Thoracic aorta (tissue), 2 donors: ENCODE measurements at regions not wholly inside any gene's neighbourhood (a gene's known extent, or its start where the extent isn't known, plus 50 kb on each side); places are given as distances from the start of the nearest gene placed in this dataset.

Source experiments
- ATAC-seq: fragments of 150-250 bp; one replicate; pipeline ENCODE4 v1.8.0; 2017; ENCODE audit warnings: low read depth; ENCODE audit not compliant: insufficient number of reproducible peaks, low FRiP score
- DNase-seq: peaks from one replicate; pipeline ENCODE4 v3.0.0-alpha.2; 2020; ENCODE audit warnings: low spot score
- H3K27ac ChIP-seq, 2 donors: fragments of 200-600 bp; sonication (generic); 1 replicate in 1 of 2; 2 replicates in 1 of 2; pipeline ENCODE4 v1.5.1; 2016; ENCODE audit warnings: mild to moderate bottlenecking in 2 of 2, moderate library complexity in 2 of 2
- H3K27me3 ChIP-seq: fragments of 200-600 bp; sonication (generic); replicated peaks from 2 replicates; pipeline ENCODE4 v1.6.0; 2016; ENCODE audit warnings: mild to moderate bottlenecking; ENCODE audit not compliant: insufficient read depth
- H3K36me3 ChIP-seq: fragments of 200-600 bp; sonication (generic); one replicate; pipeline ENCODE4 v1.5.1; 2016
- H3K4me1 ChIP-seq, 2 donors: fragments of 200-600 bp; sonication (generic); 1 replicate in 1 of 2; 2 replicates in 1 of 2; pipeline versions ENCODE4 v1.5.1 to v1.6.0; 2016; ENCODE audit warnings: low read depth in 2 of 2, mild to moderate bottlenecking in 1 of 2; ENCODE audit not compliant: control insufficient read depth in 1 of 2
- H3K4me3 ChIP-seq: fragments of 200-600 bp; sonication (generic); 2 replicates; pipeline ENCODE4 v1.5.1; 2016; ENCODE audit warnings: mild to moderate bottlenecking
- H3K9me3 ChIP-seq: fragments of 200-600 bp; sonication (generic); 2 replicates; pipeline ENCODE4 v1.5.1; 2016
- TF ChIP-seq, protein P1 (sequence below): fragments of 200-600 bp; sonication (generic); IDR thresholded peaks from one replicate; pipeline ENCODE4 v1.5.1; 2019; ENCODE audit warnings: antibody characterized with exemption

DNA sequence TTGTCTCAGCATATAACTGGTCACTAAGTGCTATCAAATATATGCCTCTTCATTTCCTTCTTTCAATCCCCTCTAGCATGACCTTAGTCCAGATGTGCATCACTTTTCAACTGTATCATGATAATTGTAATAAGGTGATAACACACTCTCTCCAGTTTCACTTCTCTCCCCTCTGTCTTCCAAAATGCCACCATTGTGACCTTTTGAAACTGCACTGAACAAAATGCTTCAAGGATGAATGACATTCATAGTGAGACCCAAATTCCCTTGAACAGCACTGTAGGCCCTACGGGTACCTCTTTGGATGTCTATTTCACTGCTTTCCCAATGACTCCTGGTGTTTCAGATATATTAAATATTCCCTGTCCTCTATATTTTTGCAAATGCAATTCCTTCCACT lies 224.8 kb downstream of the DNAJB9 start:
- DNase-seq = no peak
- TF ChIP-seq, protein P1, sequence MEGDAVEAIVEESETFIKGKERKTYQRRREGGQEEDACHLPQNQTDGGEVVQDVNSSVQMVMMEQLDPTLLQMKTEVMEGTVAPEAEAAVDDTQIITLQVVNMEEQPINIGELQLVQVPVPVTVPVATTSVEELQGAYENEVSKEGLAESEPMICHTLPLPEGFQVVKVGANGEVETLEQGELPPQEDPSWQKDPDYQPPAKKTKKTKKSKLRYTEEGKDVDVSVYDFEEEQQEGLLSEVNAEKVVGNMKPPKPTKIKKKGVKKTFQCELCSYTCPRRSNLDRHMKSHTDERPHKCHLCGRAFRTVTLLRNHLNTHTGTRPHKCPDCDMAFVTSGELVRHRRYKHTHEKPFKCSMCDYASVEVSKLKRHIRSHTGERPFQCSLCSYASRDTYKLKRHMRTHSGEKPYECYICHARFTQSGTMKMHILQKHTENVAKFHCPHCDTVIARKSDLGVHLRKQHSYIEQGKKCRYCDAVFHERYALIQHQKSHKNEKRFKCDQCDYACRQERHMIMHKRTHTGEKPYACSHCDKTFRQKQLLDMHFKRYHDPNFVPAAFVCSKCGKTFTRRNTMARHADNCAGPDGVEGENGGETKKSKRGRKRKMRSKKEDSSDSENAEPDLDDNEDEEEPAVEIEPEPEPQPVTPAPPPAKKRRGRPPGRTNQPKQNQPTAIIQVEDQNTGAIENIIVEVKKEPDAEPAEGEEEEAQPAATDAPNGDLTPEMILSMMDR = no peak
- no peaks in the 10 kb centered on the region for H3K27me3 ChIP-seq
- H3K4me1 ChIP-seq = no peaks in the 10 kb centered on the region
- no peak overlapping the region for H3K27ac ChIP-seq
- no peak for ATAC-seq
- H3K4me3 ChIP-seq = no peak overlapping the region
- H3K36me3 ChIP-seq = no peaks in the 10 kb centered on the region
- peaks cover 9% of the 10 kb centered on the region for H3K9me3 ChIP-seq

DNA sequence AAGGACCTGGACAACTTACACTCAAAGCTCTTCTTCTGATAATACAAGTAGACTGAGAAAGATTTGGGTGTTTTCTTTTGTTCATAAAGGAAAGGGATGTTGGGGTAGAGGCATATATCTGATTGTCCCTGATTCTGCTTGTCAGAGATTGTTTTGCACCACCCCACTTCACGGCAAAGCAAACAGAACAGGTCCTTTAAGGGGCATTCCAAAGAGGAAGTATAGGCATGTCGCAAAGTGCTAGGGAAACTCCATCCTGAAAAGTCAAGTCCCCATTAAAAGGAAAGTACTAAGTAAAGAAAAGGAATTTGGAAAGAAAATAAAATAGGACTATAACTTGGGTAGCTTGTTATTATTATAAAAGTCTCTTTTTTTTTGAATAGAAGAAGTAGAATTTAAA lies 233.0 kb downstream of the DNAJB9 start:
- Histone ChIP-seq H3K4me3 (no peak overlapping the region), H3K27me3 (no peaks in the 10 kb centered on the region), H3K9me3 (no peaks in the 10 kb centered on the region), H3K27ac (no peak overlapping the region), H3K4me1 (no peaks in the 10 kb centered on the region), H3K36me3 (no peaks in the 10 kb centered on the region)
- TF ChIP-seq, protein P1 = no peak
- DNase-seq (no peak), ATAC-seq (no peak)

DNA sequence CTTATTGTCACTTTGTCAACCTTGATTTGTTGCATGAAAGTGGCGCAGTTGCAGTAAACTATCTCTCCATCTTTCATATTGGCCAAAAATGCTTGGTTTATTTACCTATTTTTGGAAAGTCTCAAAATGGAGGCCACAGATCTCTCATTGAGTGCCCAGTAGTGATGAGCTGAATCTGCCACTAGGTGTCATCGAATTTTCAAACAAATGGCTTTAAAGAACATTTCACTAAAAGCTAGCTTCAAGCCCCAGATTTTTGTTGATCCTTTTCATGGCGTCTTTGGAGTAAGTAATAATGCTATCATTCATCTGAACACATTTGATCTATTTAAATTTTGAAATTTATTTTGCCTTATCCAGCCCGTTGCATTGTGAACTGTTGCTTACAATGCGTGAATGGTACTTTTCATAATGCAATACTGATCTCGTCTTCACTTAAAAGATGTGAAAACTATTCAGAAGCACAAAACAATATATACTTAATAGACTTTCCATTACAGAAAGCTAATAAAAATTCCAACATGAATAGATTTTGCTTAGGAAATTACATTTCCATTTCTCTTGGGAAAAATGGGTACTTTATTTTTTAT lies 236.2 kb downstream of the DNAJB9 start:
- TF ChIP-seq, protein P1 = peak; percentile 18
- ATAC-seq (no peak), DNase-seq (no peak)
- H3K4me3 ChIP-seq = no peak overlapping the region
- H3K9me3 ChIP-seq = no peaks in the 10 kb centered on the region
- no peak overlapping the region for H3K27ac ChIP-seq
- H3K36me3 ChIP-seq = no peaks in the 10 kb centered on the region
- H3K27me3 ChIP-seq = no peaks in the 10 kb centered on the region
- no peaks in the 10 kb centered on the region for H3K4me1 ChIP-seq

DNA sequence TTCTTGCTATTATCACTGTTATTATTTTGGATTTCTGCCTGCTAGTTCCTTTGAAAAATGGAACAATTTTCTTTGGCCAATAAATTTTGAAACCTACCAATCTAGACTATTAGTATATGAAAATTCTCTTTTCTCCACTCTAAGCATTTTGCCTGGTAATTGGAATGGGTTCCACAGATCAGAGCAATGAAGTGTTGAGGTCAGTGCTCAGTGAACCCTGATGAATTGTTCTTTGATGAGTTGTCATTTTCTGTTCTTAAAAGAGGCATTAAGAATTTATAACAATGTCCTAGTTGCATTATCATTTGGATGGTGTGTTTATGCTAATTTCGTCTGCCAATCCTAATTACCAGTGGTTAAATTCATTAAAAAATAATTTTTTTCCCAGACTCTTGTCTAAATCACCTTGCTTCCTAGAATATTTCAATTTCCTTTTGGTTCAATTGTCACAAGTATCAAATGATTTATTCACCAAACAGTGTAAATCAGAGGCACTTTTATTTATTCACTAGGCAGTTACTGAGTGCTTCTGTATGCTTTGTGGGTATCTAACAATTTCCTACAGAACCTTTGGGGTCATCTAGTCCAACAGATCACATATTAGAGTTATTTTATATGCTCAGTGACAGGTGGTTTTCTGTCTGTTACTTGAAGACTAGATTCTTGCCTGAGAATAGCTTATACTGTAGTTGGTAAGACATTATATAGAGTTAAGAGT lies 239.0 kb downstream of the DNAJB9 start:
- DNase-seq = no peak
- Histone ChIP-seq H3K4me3 (no peak overlapping the region), H3K27me3 (no peaks in the 10 kb centered on the region), H3K27ac (no peak overlapping the region), H3K9me3 (no peaks in the 10 kb centered on the region), H3K36me3 (no peaks in the 10 kb centered on the region), H3K4me1 (no peaks in the 10 kb centered on the region)
- TF ChIP-seq, protein P1 = no peak
- no peak for ATAC-seq

DNA sequence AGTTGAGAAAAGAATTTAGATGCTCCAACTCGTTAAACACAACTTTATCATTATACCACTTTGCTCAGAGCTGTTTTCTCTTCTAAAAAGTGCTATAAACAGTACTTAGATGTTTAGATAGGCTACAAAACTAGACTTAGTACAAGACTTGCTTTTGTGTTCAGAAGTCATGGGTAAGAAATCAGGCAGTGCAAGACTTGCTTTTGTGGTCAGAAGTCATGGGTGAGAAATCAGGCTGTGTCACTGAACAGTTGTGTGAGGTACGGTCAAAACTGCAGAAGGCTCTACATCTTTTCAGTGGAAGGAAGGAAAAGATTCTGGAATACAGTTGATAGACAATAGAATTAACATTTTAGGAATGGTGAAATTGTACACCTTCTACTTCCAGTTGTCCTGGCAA lies 239.7 kb downstream of the DNAJB9 start:
- DNase-seq (no peak), ATAC-seq (no peak)
- no peak overlapping the region for H3K27ac ChIP-seq
- no peaks in the 10 kb centered on the region for H3K9me3 ChIP-seq
- no peaks in the 10 kb centered on the region for H3K27me3 ChIP-seq
- no peak overlapping the region for H3K4me3 ChIP-seq
- no peaks in the 10 kb centered on the region for H3K4me1 ChIP-seq
- TF ChIP-seq, protein P1 = no peak
- H3K36me3 ChIP-seq = no peaks in the 10 kb centered on the region
